ENCODE measurements at regions not wholly inside any gene's neighbourhood (a gene's known extent, or its start where the extent isn't known, plus 50 kb on each side); places are given as distances from the start of the nearest gene placed in this dataset.

GRCh38 chr5:85010014-85010562 is 625.4 kb upstream of the EDIL3 start:
- intact Hi-C loops (cut with DNase I; ENCODE audit: low total_unique reads) = no loop called here
- H3K9me3 ChIP-seq = peaks cover 0 to 4% (median 0%) of the 10 kb centered on the region in 8 donors
- H3K4me1 ChIP-seq = no peaks in the 10 kb centered on the region
- no peaks in the 10 kb centered on the region for H3K36me3 ChIP-seq
- TF ChIP-seq CTCF (IDR thresholded peaks at IDR 0.05 in 8 of 11, conservative IDR thresholded peaks at IDR 0.05 in 3 of 11) (no peak), POLR2A (IDR thresholded peaks at IDR 0.05) (no peak), POLR2AphosphoS5 (IDR thresholded peaks at IDR 0.05) (no peak)
- no peaks in the 10 kb centered on the region for H3K27me3 ChIP-seq (replicated peaks in 1 of 7)
- DNase-seq = no peak
- no peak overlapping the region for H3K4me3 ChIP-seq
- H3K27ac ChIP-seq = no peak overlapping the region
- 81 to 89% (median 86%) methylated on average over 4 of the region's 4 CpGs for WGBS, 5 donors

DNA sequence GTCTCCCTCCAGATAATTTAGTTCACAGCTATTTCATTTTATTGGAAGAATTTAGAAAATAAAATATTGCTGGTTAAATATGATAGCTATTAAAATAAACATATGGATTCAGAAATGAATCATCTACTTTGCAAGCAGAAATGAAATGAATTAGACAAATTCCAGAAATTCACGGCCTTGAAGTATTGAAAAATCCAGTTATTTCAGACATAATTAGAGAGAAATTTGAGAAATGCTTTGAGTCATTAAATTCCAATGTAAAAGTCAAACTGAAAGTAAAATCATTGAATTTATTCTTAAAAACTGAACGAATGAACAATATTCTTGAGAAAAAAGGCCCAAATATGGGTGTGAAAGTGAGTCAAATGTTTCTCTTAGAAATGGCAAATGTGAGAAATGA is 632.6 kb upstream of the EDIL3 start:
- TF ChIP-seq POLR2AphosphoS5 (IDR thresholded peaks at IDR 0.05) (no peak), CTCF (IDR thresholded peaks at IDR 0.05 in 8 of 11, conservative IDR thresholded peaks at IDR 0.05 in 3 of 11) (no peak), POLR2A (IDR thresholded peaks at IDR 0.05) (no peak)
- no peaks in the 10 kb centered on the region for H3K4me1 ChIP-seq
- no peaks in the 10 kb centered on the region for H3K27me3 ChIP-seq (replicated peaks in 1 of 7)
- H3K27ac ChIP-seq = no peak overlapping the region
- H3K36me3 ChIP-seq = no peaks in the 10 kb centered on the region
- intact Hi-C loops (cut with DNase I; ENCODE audit: low total_unique reads) = no loop called here
- H3K4me3 ChIP-seq = no peak overlapping the region
- whole genome bisulfite sequencing, 5 donors = 71 to 83% (median 73%) methylated on average over 2 of the region's 2 CpGs
- H3K9me3 ChIP-seq = peaks cover 0 to 9% (median 3%) of the 10 kb centered on the region in 8 donors
- no peak for DNase-seq

- DNase-seq = no peak
- Histone ChIP-seq H3K27ac (no peak overlapping the region), H3K27me3 (replicated peaks in 1 of 7) (no peaks in the 10 kb centered on the region), H3K4me3 (no peak overlapping the region), H3K36me3 (no peaks in the 10 kb centered on the region), H3K4me1 (no peaks in the 10 kb centered on the region), H3K9me3 (peaks cover 0 to 4% (median 0%) of the 10 kb centered on the region in 8 donors)
- no peak for TF ChIP-seq POLR2AphosphoS5 (IDR thresholded peaks at IDR 0.05)
- no peak for TF ChIP-seq CTCF (IDR thresholded peaks at IDR 0.05 in 8 of 11, conservative IDR thresholded peaks at IDR 0.05 in 3 of 11)
- no peak for TF ChIP-seq POLR2A (IDR thresholded peaks at IDR 0.05)
- intact Hi-C loops (cut with DNase I; ENCODE audit: low total_unique reads) = no loop called here
Observed at GRCh38 chr5:85030316-85031084, 645.8 kb upstream of the EDIL3 start.

DNA sequence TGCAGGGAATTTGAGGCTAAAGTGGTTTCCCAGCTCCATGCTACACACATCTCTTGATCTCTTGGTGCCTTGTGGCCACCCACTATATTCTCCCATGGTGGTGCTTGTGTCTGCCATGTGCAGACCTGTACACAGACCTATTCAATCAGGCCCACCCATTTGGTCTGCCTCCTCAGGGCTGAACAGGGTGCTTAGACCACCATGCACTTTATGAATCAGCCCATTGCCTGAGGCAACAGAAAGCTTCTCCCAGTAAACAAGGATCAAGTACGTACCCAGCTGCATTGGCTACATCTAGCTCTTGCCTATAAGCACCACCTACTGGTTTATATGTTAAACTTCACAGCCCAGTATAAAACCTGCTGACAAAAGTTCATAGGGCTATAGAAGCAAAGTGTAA is 664.3 kb upstream of the EDIL3 start:
- no peak for TF ChIP-seq POLR2A (IDR thresholded peaks at IDR 0.05)
- TF ChIP-seq POLR2AphosphoS5 (IDR thresholded peaks at IDR 0.05) = no peak
- TF ChIP-seq CTCF (IDR thresholded peaks at IDR 0.05 in 8 of 11, conservative IDR thresholded peaks at IDR 0.05 in 3 of 11) = no peak
- H3K9me3 ChIP-seq = no peaks in the 10 kb centered on the region
- H3K36me3 ChIP-seq = no peaks in the 10 kb centered on the region
- no peak overlapping the region for H3K27ac ChIP-seq
- intact Hi-C loops (cut with DNase I; ENCODE audit: low total_unique reads) = no loop called here
- no peaks in the 10 kb centered on the region for H3K27me3 ChIP-seq (replicated peaks in 1 of 7)
- no peak for DNase-seq
- H3K4me3 ChIP-seq = no peak overlapping the region
- H3K4me1 ChIP-seq = no peaks in the 10 kb centered on the region
- WGBS, 5 donors = 7 to 15% (median 11%) methylated on average over 1 of the region's 1 CpG
